ENCODE measurements at regions not wholly inside any gene's neighbourhood (a gene's known extent, or its start where the extent isn't known, plus 50 kb on each side); places are given as distances from the start of the nearest gene placed in this dataset.

DNA sequence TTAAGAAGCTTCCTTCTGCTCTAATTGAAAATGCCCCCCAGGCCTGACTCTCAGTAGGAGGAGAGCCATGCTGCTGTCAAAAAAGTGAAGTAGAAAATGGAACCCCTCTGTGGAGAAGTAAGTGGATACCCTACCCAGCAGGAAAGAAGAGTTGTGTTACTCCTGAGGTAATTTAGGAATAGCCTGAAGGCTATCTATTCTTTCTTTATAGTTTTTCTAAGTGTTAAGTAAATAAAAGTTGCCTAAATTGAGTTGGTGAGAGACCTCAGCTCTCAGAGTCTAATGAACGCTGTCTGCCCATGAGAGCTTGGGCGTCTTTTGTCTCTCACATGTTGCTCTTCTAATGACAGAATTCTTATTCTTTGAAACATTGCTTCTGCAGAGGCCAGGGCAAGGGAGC lies 116.2 kb downstream of the NSUN3 start:
- TF ChIP-seq, protein P1, sequence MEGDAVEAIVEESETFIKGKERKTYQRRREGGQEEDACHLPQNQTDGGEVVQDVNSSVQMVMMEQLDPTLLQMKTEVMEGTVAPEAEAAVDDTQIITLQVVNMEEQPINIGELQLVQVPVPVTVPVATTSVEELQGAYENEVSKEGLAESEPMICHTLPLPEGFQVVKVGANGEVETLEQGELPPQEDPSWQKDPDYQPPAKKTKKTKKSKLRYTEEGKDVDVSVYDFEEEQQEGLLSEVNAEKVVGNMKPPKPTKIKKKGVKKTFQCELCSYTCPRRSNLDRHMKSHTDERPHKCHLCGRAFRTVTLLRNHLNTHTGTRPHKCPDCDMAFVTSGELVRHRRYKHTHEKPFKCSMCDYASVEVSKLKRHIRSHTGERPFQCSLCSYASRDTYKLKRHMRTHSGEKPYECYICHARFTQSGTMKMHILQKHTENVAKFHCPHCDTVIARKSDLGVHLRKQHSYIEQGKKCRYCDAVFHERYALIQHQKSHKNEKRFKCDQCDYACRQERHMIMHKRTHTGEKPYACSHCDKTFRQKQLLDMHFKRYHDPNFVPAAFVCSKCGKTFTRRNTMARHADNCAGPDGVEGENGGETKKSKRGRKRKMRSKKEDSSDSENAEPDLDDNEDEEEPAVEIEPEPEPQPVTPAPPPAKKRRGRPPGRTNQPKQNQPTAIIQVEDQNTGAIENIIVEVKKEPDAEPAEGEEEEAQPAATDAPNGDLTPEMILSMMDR (IDR thresholded peaks at IDR 0.05): no peak
- 76 to 78% methylated on average over 2 of the region's 2 CpGs for WGBS, 2 donors
- DNase-seq: no peak
- intact Hi-C loops (cut with DNase I): no loop called here
- Histone ChIP-seq H3K27me3 (peaks cover 0 to 3% (median 0%) of the 10 kb centered on the region in 7 donors), H3K4me1 (no peaks in the 10 kb centered on the region), H3K36me3 (no peaks in the 10 kb centered on the region), H3K27ac (no peak overlapping the region), H3K9me3 (no peaks in the 10 kb centered on the region), H3K4me3 (no peak overlapping the region)
- ATAC-seq: no peak

GRCh38 chr3:94183551-94183950 lies 120.7 kb downstream of the NSUN3 start:
- intact Hi-C loops (cut with DNase I): no loop called here
- H3K4me3 ChIP-seq: no peak overlapping the region
- no peaks in the 10 kb centered on the region for H3K36me3 ChIP-seq
- WGBS, 2 donors: 84 to 91% methylated on average over 6 of the region's 6 CpGs
- TF ChIP-seq, protein P1 (IDR thresholded peaks at IDR 0.05): no peak
- no peaks in the 10 kb centered on the region for H3K4me1 ChIP-seq
- no peaks in the 10 kb centered on the region for H3K27me3 ChIP-seq
- ATAC-seq: no peak
- H3K9me3 ChIP-seq: no peaks in the 10 kb centered on the region
- H3K27ac ChIP-seq: no peak overlapping the region
- DNase-seq: no peak

DNA sequence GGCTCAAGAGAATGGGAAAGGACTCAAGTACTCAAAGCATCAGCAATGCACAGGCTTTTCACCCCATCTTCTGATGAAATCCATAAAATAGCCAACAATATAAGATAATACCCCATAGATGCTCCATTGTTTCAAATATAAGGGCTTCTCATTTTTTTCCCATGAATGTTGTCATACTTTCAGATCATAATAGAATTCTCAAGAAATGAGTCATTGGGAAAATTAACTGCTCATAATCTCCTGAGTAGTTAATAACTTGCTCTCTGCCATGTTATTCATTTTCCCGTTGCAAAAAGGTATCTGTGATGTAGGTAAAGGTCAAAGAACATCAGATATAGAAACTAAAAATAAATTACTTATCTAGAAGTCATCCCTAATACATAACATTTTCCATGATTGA lies 121.9 kb downstream of the NSUN3 start:
- DNase-seq (no peak), ATAC-seq (no peak)
- H3K4me3 ChIP-seq: no peak overlapping the region
- no peaks in the 10 kb centered on the region for H3K27me3 ChIP-seq
- H3K36me3 ChIP-seq: no peaks in the 10 kb centered on the region
- no peaks in the 10 kb centered on the region for H3K9me3 ChIP-seq
- TF ChIP-seq, protein P1 (IDR thresholded peaks at IDR 0.05): no peak
- no peaks in the 10 kb centered on the region for H3K4me1 ChIP-seq
- 1 to 69% methylated on average over 1 of the region's 1 CpG for WGBS, 2 donors
- intact Hi-C loops (cut with DNase I): no loop called here
- no peak overlapping the region for H3K27ac ChIP-seq

DNA sequence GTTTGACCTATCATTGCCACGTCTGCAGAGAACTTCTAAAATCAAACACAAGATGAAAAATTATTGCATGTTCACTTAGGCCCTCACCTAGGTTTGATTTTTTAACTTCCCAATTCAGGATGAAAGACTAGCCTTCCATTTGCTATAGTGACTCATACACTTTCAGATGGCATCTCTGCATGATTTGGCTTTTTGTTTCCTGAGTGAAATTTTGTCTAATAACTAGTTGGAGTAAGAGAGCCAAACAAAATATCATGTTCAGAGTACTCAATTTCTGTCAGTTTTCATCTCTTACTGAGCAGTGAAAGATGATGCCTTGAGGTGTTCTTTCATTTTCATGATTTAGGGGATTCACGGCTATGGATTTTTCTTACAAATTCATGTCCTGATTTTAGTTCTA lies 122.9 kb downstream of the NSUN3 start:
- Histone ChIP-seq H3K4me1 (no peaks in the 10 kb centered on the region), H3K4me3 (no peak overlapping the region), H3K36me3 (no peaks in the 10 kb centered on the region), H3K9me3 (no peaks in the 10 kb centered on the region), H3K27me3 (no peaks in the 10 kb centered on the region), H3K27ac (no peak overlapping the region)
- ATAC-seq (no peak), DNase-seq (no peak)
- intact Hi-C loops (cut with DNase I): no loop called here
- WGBS, 2 donors: 74 to 76% methylated on average over 2 of the region's 2 CpGs
- TF ChIP-seq, protein P1 (IDR thresholded peaks at IDR 0.05): no peak

DNA sequence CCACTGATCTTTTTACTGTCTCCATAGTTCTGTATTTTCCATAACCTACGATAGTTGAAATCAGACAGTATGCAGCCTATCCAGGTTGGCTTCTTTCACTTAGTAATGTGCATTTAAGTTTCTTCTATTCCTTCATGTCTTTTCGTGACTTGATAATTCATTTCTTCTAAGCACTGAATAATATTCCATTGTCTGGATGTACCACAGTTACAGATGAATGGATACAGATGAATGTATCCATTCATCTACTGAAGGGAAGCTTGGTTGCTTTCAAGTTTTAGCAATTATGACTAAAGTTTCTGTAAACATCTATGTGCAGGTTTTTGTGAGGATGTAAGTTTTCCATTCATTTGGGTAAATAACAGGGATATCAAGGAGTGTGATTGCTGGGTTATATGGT lies 124.8 kb downstream of the NSUN3 start:
- no peaks in the 10 kb centered on the region for H3K4me1 ChIP-seq
- no peak overlapping the region for H3K27ac ChIP-seq
- WGBS, 2 donors: 76 to 90% methylated on average over 2 of the region's 2 CpGs
- H3K36me3 ChIP-seq: no peaks in the 10 kb centered on the region
- no peak for ATAC-seq
- no peak for DNase-seq
- H3K4me3 ChIP-seq: no peak overlapping the region
- H3K27me3 ChIP-seq: no peaks in the 10 kb centered on the region
- H3K9me3 ChIP-seq: no peaks in the 10 kb centered on the region
- intact Hi-C loops (cut with DNase I): no loop called here
- TF ChIP-seq, protein P1 (IDR thresholded peaks at IDR 0.05): no peak

Data from heart right ventricle (tissue), 16 donors.